H1 (cell line): ENCODE measurements at regions not wholly inside any gene's neighbourhood (a gene's known extent, or its start where the extent isn't known, plus 50 kb on each side); places are given as distances from the start of the nearest gene placed in this dataset.

Experiments used
- CHD7 ChIP-seq: fragments of 300-600 bp; sonication (generic); IDR thresholded peaks from 2 replicates; pipeline ENCODE4 v1.7.1; 2012; ENCODE audit warnings: low read length, moderate library complexity, mild to moderate bottlenecking, inconsistent platforms; ENCODE audit not compliant: insufficient replicate concordance

- no peak for TF ChIP-seq CHD7
- TF ChIP-seq, all 59 proteins: peak for 2
Measured at GRCh38 chr17:30599428-30600059, 122.3 kb downstream of the GOSR1 start (continued).
